ENCODE measurements at regions not wholly inside any gene's neighbourhood (a gene's known extent, or its start where the extent isn't known, plus 50 kb on each side); places are given as distances from the start of the nearest gene placed in this dataset.
"Not testable (repeated sequence)": the region's sequence is repeated elsewhere in the genome, so short reads cannot be mapped to it uniquely, and the experiment has no call there.

DNA sequence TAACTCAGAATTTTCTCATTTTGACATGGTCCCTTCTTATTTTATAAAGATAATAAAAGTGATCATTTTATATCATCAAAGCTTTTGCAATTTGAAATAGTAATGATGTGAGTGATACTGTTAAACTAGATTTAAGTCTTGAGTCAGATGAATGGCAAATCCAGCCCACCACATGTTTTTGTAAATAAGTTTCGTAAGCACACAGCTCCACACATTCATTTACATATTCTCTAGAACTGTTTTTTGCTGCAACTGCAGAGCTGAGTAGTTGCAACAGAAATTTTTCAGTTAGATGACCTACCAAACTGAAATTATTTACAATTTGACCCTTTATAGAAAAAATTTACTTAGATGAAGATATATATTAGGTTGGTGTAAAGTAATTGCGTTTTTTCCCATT, 75.1 kb upstream of the ADORA2B start:
- H3K4me1 Mint-ChIP-seq; CTCF ChIA-PET; H3K9me3 Mint-ChIP-seq; H3K4me3 ChIP-seq (ENCODE audit: control insufficient read depth in 1 of 2, extremely low read depth in 1 of 2, low read length in 1 of 2); H3K27me3 Mint-ChIP-seq; ATAC-seq (replicated peaks in 1 of 4); H3K9me3 ChIP-seq; POLR2A ChIA-PET; H3K36me3 ChIP-seq (ENCODE audit: control insufficient read depth in 2 of 2, extremely low read depth in 1 of 2, insufficient read depth in 1 of 2, low read length in 1 of 2); H3K27ac Mint-ChIP-seq; H3K4me1 ChIP-seq (ENCODE audit: control insufficient read depth in 1 of 2, extremely low read depth in 1 of 2, insufficient read depth in 2 of 2, low read length in 2 of 2); H3K36me3 Mint-ChIP-seq; H3K27me3 ChIP-seq (replicated peaks in 1 of 2; ENCODE audit: control insufficient read depth in 2 of 2, extremely low read depth in 1 of 2, insufficient read depth in 2 of 2, low read length in 1 of 2); H3K27ac ChIP-seq (ENCODE audit: low read length); H3K4me3 Mint-ChIP-seq; DNase-seq: not testable (repeated sequence)
- WGBS (ENCODE audit: insufficient coverage): no CpG with 5 or more reads among the region's 2 CpGs

DNA sequence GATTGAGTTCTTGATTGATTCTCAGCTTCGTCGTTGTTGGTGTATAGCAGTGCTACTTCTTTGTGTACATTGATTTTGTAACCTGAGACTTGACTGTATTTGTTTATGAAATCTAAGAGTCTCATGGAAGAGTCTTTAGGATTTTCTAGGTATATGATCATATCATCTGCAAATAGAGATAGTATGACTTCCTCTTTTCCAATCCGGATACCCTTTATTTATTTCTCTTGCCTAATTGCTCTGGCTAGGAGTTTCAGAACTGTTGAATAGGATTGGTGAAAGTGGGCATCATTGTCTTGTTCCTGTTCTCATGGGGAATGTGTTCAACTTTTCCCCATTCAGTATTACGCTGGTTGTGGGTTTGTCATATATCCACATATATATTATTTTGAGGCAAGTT, 72.3 kb upstream of the ADORA2B start:
- ATAC-seq (replicated peaks in 1 of 4); H3K27me3 Mint-ChIP-seq; H3K4me1 Mint-ChIP-seq; H3K27ac Mint-ChIP-seq; DNase-seq; POLR2A ChIA-PET; H3K4me3 ChIP-seq (ENCODE audit: control insufficient read depth in 1 of 2, extremely low read depth in 1 of 2, low read length in 1 of 2); H3K36me3 Mint-ChIP-seq; H3K9me3 Mint-ChIP-seq; CTCF ChIA-PET; H3K4me1 ChIP-seq (ENCODE audit: control insufficient read depth in 1 of 2, extremely low read depth in 1 of 2, insufficient read depth in 2 of 2, low read length in 2 of 2); H3K9me3 ChIP-seq; H3K27ac ChIP-seq (ENCODE audit: low read length); H3K36me3 ChIP-seq (ENCODE audit: control insufficient read depth in 2 of 2, extremely low read depth in 1 of 2, insufficient read depth in 1 of 2, low read length in 1 of 2); H3K4me3 Mint-ChIP-seq; H3K27me3 ChIP-seq (replicated peaks in 1 of 2; ENCODE audit: control insufficient read depth in 2 of 2, extremely low read depth in 1 of 2, insufficient read depth in 2 of 2, low read length in 1 of 2): not testable (repeated sequence)
- 94% methylated on average over 2 of the region's 4 CpGs for WGBS (ENCODE audit: insufficient coverage)

GRCh38 chr17:15877882-15878500, 66.9 kb upstream of the ADORA2B start:
- H3K27ac Mint-ChIP-seq; H3K4me3 ChIP-seq (ENCODE audit: control insufficient read depth in 1 of 2, extremely low read depth in 1 of 2, low read length in 1 of 2); H3K4me1 Mint-ChIP-seq; CTCF ChIA-PET; H3K36me3 ChIP-seq (ENCODE audit: control insufficient read depth in 2 of 2, extremely low read depth in 1 of 2, insufficient read depth in 1 of 2, low read length in 1 of 2); H3K27ac ChIP-seq (ENCODE audit: low read length); H3K27me3 Mint-ChIP-seq; H3K27me3 ChIP-seq (replicated peaks in 1 of 2; ENCODE audit: control insufficient read depth in 2 of 2, extremely low read depth in 1 of 2, insufficient read depth in 2 of 2, low read length in 1 of 2); H3K4me1 ChIP-seq (ENCODE audit: control insufficient read depth in 1 of 2, extremely low read depth in 1 of 2, insufficient read depth in 2 of 2, low read length in 2 of 2); H3K9me3 Mint-ChIP-seq; H3K9me3 ChIP-seq; ATAC-seq (replicated peaks in 1 of 4); H3K4me3 Mint-ChIP-seq; DNase-seq; POLR2A ChIA-PET; H3K36me3 Mint-ChIP-seq: not testable (repeated sequence)
- WGBS (ENCODE audit: insufficient coverage): 80% methylated on average over 1 of the region's 7 CpGs

GRCh38 chr17:15882058-15882720, 62.7 kb upstream of the ADORA2B start:
- no peak overlapping the region for H3K27ac Mint-ChIP-seq
- H3K9me3 Mint-ChIP-seq: no peaks in the 10 kb centered on the region
- no peak for ATAC-seq (replicated peaks in 1 of 4)

GRCh38 chr17:15882777-15883176, 62.2 kb upstream of the ADORA2B start:
- no peak overlapping the region for H3K4me3 Mint-ChIP-seq
- Histone ChIP-seq H3K9me3 (no peaks in the 10 kb centered on the region), H3K4me1 (ENCODE audit: control insufficient read depth in 1 of 2, extremely low read depth in 1 of 2, insufficient read depth in 2 of 2, low read length in 2 of 2) (peaks cover 3 to 6% of the 10 kb centered on the region in 2 experiments), H3K4me3 (ENCODE audit: control insufficient read depth in 1 of 2, extremely low read depth in 1 of 2, low read length in 1 of 2) (no peak overlapping the region), H3K27ac (ENCODE audit: low read length) (no peak overlapping the region), H3K27me3 (replicated peaks in 1 of 2; ENCODE audit: control insufficient read depth in 2 of 2, extremely low read depth in 1 of 2, insufficient read depth in 2 of 2, low read length in 1 of 2) (peaks cover 0 to 6% of the 10 kb centered on the region in 2 experiments), H3K36me3 (ENCODE audit: control insufficient read depth in 2 of 2, extremely low read depth in 1 of 2, insufficient read depth in 1 of 2, low read length in 1 of 2) (no peaks in the 10 kb centered on the region)
- ChIA-PET CTCF (no interaction called here), POLR2A (no interaction called here)
- no peaks in the 10 kb centered on the region for H3K9me3 Mint-ChIP-seq
- 60% methylated on average over 1 of the region's 4 CpGs for WGBS (ENCODE audit: insufficient coverage)
- peaks cover 11 to 21% (median 15%) of the 10 kb centered on the region in 3 donors for H3K4me1 Mint-ChIP-seq
- H3K36me3 Mint-ChIP-seq: no peaks in the 10 kb centered on the region
- no peak overlapping the region for H3K27ac Mint-ChIP-seq
- no peak for DNase-seq
- H3K27me3 Mint-ChIP-seq: no peaks in the 10 kb centered on the region
- ATAC-seq (replicated peaks in 1 of 4): no peak

More at GRCh38 chr17:15882058-15882720, 62.7 kb upstream of the ADORA2B start:
- WGBS (ENCODE audit: insufficient coverage): 84% methylated on average over 6 of the region's 8 CpGs
- no peak for DNase-seq
- H3K4me3 ChIP-seq (ENCODE audit: control insufficient read depth in 1 of 2, extremely low read depth in 1 of 2, low read length in 1 of 2): no peak overlapping the region
- no peak overlapping the region for H3K27ac ChIP-seq (ENCODE audit: low read length)
- H3K9me3 ChIP-seq: no peaks in the 10 kb centered on the region
- H3K4me1 Mint-ChIP-seq: peaks cover 10 to 17% (median 13%) of the 10 kb centered on the region in 3 donors
- no peaks in the 10 kb centered on the region for H3K36me3 ChIP-seq (ENCODE audit: control insufficient read depth in 2 of 2, extremely low read depth in 1 of 2, insufficient read depth in 1 of 2, low read length in 1 of 2)
- peaks cover 0 to 6% of the 10 kb centered on the region in 2 experiments for H3K27me3 ChIP-seq (replicated peaks in 1 of 2; ENCODE audit: control insufficient read depth in 2 of 2, extremely low read depth in 1 of 2, insufficient read depth in 2 of 2, low read length in 1 of 2)
- no peaks in the 10 kb centered on the region for H3K27me3 Mint-ChIP-seq
- no peaks in the 10 kb centered on the region for H3K36me3 Mint-ChIP-seq
- ChIA-PET CTCF (no interaction called here), POLR2A (no interaction called here)
- H3K4me3 Mint-ChIP-seq: no peak overlapping the region
- H3K4me1 ChIP-seq (ENCODE audit: control insufficient read depth in 1 of 2, extremely low read depth in 1 of 2, insufficient read depth in 2 of 2, low read length in 2 of 2): peaks cover 3 to 6% of the 10 kb centered on the region in 2 experiments

DNA sequence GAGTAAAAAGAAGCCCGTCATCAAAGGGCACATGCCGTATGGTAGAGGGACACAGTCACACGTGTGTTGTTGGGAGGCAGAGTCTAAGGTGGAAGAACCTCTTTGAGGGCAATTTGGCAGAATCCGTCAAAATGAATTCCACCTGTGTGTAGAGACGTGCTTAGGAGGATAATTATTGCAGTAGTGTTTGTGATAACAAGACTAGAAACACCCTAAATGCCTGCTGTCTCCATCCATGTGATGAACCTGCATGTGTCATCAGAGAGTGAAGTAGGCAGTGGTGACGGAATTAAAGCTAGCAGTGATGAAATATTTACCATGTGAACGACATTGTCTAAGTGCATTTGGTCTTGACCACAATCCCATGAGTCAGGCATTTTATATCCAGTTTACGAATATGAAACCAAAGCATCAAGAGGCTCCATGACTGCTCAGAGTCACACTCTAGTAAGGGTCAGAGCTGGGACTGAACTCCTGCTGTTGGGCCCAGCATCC, 61.3 kb upstream of the ADORA2B start:
- peaks cover 3 to 6% of the 10 kb centered on the region in 2 experiments for H3K4me1 ChIP-seq (ENCODE audit: control insufficient read depth in 1 of 2, extremely low read depth in 1 of 2, insufficient read depth in 2 of 2, low read length in 2 of 2)
- H3K4me3 Mint-ChIP-seq: no peak overlapping the region
- no peak for ATAC-seq (replicated peaks in 1 of 4)
- no peak overlapping the region for H3K27ac ChIP-seq (ENCODE audit: low read length)
- no peak overlapping the region for H3K4me3 ChIP-seq (ENCODE audit: control insufficient read depth in 1 of 2, extremely low read depth in 1 of 2, low read length in 1 of 2)
- no peaks in the 10 kb centered on the region for H3K36me3 Mint-ChIP-seq
- ChIA-PET POLR2A (no interaction called here), CTCF (no interaction called here)
- H3K9me3 ChIP-seq: no peaks in the 10 kb centered on the region
- peaks cover 0 to 6% of the 10 kb centered on the region in 2 experiments for H3K27me3 ChIP-seq (replicated peaks in 1 of 2; ENCODE audit: control insufficient read depth in 2 of 2, extremely low read depth in 1 of 2, insufficient read depth in 2 of 2, low read length in 1 of 2)
- peak in 1 of 35 experiments; percentile 4 for DNase-seq
- no peak overlapping the region for H3K27ac Mint-ChIP-seq
- WGBS (ENCODE audit: insufficient coverage): 81% methylated on average over 7 of the region's 8 CpGs
- peaks cover 11 to 21% (median 17%) of the 10 kb centered on the region in 3 donors for H3K4me1 Mint-ChIP-seq
- H3K9me3 Mint-ChIP-seq: no peaks in the 10 kb centered on the region
- no peaks in the 10 kb centered on the region for H3K36me3 ChIP-seq (ENCODE audit: control insufficient read depth in 2 of 2, extremely low read depth in 1 of 2, insufficient read depth in 1 of 2, low read length in 1 of 2)
- H3K27me3 Mint-ChIP-seq: no peaks in the 10 kb centered on the region
